Suppressor macrophage treated with lipopolysaccharide for 1 hour (primary cell): ENCODE measurements at regions not wholly inside any gene's neighbourhood (a gene's known extent, or its start where the extent isn't known, plus 50 kb on each side); places are given as distances from the start of the nearest gene placed in this dataset.

Source experiments
- DNase-seq, 3 donors: peaks; one replicate each; pipeline ENCODE4 v3.0.0-alpha.2; 2020 to 2022

GRCh38 chr5:165504674-165505073, 1999.3 kb downstream of the MAT2B start:
- no peak for DNase-seq

DNA sequence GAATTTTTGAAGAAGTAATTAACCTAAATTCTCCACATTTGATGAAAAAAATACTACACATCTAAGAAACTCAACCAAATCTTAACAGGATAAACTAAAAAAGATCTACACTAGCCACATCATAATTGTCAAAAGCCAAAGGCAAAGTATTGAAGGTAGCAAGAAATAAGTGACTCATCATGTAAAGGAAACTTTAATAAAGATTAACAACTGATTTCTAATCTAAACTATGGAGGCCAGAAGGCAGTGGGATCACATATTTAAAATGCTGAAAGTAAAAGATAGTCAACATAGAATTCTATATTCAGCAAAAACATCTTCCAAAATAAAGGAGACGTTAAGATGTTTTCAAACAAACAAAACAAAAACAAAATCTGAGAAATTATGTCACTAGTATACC, 2002.9 kb downstream of the MAT2B start:
- no peak for DNase-seq

DNA sequence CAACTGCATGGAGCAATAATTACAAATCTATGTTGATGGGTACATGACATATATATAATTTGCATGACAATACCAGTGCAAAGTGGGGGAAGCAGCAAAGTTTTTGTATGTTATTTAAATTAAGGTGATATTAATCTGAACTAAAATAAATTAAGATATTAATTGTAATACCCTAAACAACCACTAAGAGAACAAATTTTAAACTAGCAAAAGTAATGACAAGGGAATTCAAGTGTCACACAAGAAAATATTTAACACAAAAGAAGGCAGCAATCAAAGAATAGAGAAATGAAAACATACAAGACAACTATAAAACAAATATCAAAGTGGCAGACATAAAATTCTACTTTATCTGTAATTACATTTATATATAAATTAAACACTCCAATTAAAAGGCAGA, 2003.4 kb downstream of the MAT2B start:
- no peak for DNase-seq

GRCh38 chr5:165521816-165522610, 2016.6 kb downstream of the MAT2B start:
- no peak for DNase-seq

- DNase-seq: peak; percentile 24 to 47 (median 40)
Observed at GRCh38 chr5:165525271-165525670, 2019.9 kb downstream of the MAT2B start.

- DNase-seq: no peak
Observed at GRCh38 chr5:165526357-165526756, 2020.9 kb downstream of the MAT2B start.

DNA sequence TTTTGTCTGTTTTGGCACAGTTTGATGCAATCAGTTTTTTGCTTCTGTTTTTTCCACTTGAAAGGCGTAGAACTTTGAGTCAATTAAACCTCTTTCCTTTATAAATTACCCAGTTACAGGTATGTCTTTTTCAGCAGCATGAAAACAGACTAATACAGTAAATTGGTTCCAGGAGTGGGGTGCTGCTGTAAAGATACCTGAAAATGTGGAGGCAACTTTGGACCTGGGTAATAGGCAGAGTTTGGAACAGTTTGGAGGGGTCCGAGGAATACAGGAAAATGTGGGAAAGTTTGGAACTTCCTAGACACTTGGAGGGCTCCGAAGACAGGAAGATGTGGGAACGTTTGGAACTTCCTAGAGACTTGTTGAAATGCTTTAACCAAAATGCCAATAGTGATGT, 2022.2 kb downstream of the MAT2B start:
- DNase-seq: no peak

DNA sequence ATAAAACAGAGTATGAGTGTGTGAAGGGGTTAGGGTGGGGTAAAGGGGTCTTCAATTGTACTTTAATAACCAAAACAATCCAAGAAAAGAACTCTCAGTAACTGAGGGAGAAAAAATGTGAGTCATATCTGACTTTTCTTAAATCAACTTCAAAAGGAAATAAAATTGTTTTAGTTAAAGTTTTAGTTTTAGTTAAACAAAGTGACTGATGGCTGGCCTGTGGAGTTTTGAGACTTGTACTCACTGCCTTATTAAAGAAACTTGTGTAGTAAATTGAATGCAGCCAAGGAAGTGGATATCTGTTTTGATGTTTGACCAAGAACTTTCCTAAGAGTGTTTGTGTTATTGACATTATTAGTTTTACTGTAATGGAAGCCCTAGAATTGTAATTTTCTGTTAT, 2032.6 kb downstream of the MAT2B start:
- DNase-seq: no peak

DNA sequence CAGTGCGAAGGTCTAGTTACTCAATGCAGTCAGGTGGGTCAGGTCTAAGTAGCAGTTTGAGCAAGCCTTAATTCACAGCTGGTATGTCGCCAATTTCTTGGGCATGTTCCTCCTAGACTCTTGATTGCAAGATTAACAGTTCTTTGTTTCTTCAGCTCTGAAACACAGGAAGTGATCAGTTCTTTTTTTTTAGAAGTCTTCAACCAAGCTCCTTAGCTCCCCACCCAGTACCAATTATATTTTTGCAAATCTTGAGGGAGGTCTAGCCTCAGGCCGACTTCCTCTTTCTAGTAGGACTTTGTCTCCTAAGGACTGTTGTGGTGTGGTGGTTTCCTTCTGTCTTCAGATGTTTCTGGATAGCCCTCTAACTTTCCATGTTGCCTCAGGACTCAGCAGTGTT, 2054.2 kb downstream of the MAT2B start:
- DNase-seq: peak; percentile 7 to 42 (median 32)

GRCh38 chr5:165560648-165561047, 2055.2 kb downstream of the MAT2B start:
- no peak for DNase-seq

GRCh38 chr5:165565911-165566310, 2060.5 kb downstream of the MAT2B start:
- DNase-seq: no peak

DNA sequence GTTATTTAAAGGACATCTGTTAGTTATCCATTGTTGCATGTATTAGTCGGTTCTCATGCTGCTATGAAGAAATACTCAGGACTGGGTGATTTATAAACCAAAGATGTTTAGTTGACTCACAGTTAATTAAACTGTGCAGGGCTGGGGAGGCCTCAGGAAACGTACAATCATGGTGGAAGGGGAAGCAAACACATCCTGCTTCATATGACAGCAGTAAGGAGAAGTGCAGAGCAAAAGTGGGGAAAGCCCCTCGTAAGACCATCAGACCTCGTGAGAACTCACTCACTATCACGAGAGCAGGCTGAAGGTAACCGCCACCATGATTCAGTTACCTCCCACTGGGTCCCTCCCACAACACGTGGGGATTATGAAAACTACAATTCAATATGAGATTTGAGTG, 2064.1 kb downstream of the MAT2B start:
- DNase-seq: peak; percentile 8 to 35 (median 15)

DNA sequence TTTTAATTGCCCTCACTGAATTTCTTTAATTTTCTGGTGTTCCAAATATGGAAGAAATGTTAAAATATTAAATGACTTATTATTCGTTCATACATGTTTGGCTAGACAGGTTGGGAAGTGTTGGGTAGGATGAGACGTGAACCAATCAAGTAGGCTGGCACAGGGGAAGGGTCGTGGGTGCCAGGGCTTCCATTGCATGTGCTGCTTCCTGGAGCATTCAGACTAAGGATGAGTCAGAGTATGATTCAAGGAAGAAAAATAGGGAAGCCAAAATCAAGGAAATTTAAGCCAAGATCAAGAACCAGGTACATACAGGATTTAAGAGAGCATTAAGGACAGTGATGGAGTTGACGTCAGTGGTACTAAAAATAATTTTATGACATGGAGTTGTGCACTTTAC, 2068.0 kb downstream of the MAT2B start:
- DNase-seq: peak in 2 of 3 donors; percentile 12 to 36

DNA sequence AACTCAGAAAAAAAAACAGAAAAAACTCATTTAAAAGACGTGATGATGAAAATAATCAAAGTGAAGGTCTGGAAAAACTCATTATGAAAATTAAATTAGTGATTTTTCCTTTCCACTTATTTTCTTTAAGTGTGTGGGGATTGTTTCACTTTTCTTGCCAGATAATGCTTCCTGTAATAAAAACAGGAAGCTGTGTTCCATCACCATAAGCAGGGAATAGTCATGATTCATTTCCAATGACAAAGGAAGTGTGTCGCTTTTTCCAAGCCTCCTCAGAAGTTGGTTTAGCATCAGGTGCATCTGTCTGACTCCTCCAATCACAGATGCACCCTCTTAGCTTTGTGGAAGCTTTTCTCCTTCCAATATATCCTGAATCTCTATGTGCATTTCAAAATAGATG, 2068.7 kb downstream of the MAT2B start:
- DNase-seq: peak; percentile 23 to 63 (median 51)

DNA sequence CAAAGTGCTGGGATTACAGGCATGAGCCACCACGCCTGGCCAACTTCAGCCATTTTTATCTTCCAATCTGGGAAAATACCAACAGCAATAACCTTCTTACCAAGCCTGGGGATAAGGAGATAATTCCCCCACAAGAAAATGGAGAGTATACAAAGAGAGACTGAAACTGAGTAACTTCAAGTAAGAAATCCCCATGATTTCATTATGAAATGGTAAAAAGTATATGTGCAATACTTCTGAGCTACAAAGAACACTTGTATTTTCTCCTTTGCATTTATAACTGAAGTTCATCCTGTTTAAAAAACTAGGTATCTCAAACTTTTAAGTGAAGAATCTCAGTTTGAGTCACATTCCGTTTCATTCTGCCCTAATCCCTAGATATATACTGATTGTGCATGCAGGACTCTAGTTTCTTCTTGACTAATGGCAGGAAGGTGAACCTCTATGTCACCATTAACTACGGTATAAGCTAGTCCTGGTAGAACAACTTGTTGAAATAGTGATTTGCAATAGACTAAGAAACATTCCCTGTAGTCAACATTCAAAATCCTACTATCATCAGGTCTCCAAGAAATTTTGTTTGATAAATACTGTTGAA, 2071.4 kb downstream of the MAT2B start:
- DNase-seq: no peak

DNA sequence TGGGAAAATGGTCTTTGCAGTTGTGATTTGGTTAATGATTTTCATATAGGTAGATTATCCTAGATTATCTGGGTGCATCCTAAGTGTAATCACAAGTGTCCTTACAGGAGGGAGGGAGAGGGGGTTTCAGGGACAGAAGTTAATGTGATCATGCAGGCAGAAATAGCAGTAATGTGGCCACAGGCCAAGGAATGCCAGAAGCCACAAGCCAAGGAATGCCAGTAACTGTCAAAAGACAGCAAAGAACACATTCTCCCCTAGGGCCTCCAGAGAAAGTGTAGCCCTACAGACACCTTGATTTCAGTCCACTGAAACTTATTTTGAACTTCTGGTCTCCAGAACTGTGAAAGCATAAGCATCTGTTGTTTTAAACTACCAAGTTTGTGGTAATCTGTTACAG, 2074.5 kb downstream of the MAT2B start:
- no peak for DNase-seq

- no peak for DNase-seq
Observed at GRCh38 chr5:165594693-165595092, 2089.3 kb downstream of the MAT2B start.

DNA sequence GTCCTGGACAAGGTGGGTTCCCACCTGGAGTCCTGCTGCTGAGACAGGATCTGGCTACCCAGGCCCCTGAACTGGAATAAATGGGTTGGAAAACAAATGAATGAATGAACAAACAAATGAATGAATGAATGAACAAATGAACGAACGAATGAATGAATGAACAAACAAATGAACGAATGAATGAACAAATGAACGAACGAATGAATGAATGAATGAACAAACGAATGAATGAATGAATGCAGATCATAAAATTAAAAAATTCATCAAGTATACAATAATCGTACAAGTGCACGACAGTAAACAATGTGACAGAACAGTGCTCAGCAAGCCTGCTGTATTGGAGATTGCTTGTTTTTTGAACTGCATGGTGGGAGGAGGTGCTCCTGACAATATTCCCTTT, 2097.1 kb downstream of the MAT2B start:
- no peak for DNase-seq

DNA sequence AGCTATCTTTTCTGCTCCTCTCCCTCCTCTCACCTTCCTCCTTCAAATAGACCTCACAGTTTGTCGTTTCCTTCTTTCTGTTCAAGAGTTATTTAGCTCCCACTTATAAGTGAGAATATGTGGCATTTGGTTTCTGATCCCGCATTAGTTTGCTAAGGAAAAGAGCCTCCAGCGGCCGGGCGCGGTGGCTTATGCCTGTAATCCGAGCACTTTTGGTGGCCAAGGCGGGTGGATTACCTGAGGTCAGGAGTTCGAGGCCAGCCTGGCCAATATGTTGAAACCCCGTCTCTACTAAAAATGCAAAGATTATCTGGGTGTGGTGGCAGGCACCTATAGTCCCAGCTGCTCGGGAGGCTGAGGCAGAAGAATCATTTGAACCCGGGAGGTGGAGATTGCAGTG, 2101.6 kb downstream of the MAT2B start:
- DNase-seq: no peak

DNA sequence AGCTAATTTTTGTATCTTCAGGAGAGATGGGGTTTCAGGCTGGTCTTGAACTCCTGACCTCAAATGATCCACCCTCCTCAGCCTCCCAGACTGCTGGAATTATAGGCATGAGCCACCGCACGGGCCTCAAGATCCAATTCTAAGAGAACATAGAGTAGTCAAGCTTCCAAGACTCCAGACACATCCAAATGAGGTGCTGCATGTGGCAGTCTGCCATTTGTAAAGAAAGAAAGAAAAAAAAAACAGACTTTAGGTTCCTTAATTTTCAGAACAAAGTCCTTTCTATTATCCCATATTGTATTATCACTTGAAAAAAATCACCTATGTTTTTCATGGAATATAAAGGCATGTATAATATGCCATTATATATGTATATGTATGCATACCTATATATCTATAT, 2104.5 kb downstream of the MAT2B start:
- no peak for DNase-seq

- peak; percentile 72 to 85 (median 76) for DNase-seq
Observed at GRCh38 chr5:165616490-165617405, 2111.3 kb downstream of the MAT2B start.

DNA sequence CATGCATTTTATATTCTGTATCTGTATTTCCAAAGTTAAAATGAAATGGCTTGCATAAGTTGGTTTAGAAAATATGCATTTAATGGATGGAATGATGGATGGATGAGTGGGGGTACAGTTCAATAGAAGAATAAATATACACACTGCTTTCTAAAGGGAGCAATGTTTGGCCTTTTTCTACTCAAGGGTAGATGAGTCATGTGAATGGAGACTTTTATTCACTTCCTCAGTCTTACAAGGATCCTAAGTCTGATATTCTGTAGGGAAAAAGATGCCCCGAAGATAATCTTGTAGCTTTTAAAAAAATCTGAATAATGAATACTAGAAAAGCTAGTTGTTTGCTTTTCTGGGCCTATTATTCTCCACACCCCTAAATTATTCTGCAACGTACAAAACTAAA, 2112.1 kb downstream of the MAT2B start:
- peak in 1 of 3 donors; percentile 37 for DNase-seq

- DNase-seq: no peak
Observed at GRCh38 chr5:165620394-165620793, 2115.0 kb downstream of the MAT2B start.
